PC-3 (cell line): ENCODE measurements at regions not wholly inside any gene's neighbourhood (a gene's known extent, or its start where the extent isn't known, plus 50 kb on each side); places are given as distances from the start of the nearest gene placed in this dataset.
A peak's percentile ranks its signal among the peaks of the same experiment; 100 is the strongest.

Experiments used
- ATAC-seq: fragments of 200-7000 bp; cut with Tn5 transposase; 2 replicates; pipeline ENCODE4 v1.9.1; 2020; ENCODE audit warnings: mild to moderate bottlenecking, moderate library complexity
- BruUV-seq: library from RNA; stranded (reverse); fragments of 400-500 nt; replicated peaks from 2 replicates; lab custom pipeline; 2021; lab: Mats Ljungman, UMichigan
- CTCF ChIA-PET: fragments of 300-600 bp; sonication (Branson Sonifier 250); formaldehyde crosslinking; loops from one replicate; lab custom pipeline; 2022; ENCODE audit warnings: antibody characterized with exemption; lab: Charles Lee
- POLR2A ChIA-PET: fragments of 300-600 bp; sonication (Branson Sonifier 250); formaldehyde crosslinking; loops from one replicate; lab custom pipeline; 2022; ENCODE audit warnings: antibody characterized with exemption; ENCODE audit not compliant: unreplicated experiment; lab: Charles Lee
- DNase-seq: peaks from one replicate; pipeline ENCODE4 v3.0.0-alpha.2; 2015
- H2AFZ ChIP-seq: fragments of 300-600 bp; sonication (generic); 2 replicates; pipeline ENCODE4 v1.6.0; 2016; ENCODE audit warnings: antibody characterized with exemption, low read length
- H3F3A ChIP-seq: fragments of 300-600 bp; sonication (generic); one replicate; pipeline ENCODE4 v1.6.0; 2017; ENCODE audit warnings: antibody characterized with exemption, low read length, control low read depth, mild to moderate bottlenecking; ENCODE audit not compliant: unreplicated experiment
- H3K27ac ChIP-seq: fragments of 300-600 bp; sonication (generic); 2 replicates; pipeline ENCODE4 v1.5.1; 2016; ENCODE audit warnings: mild to moderate bottlenecking, low read length
- H3K27me3 ChIP-seq: fragments of 300-600 bp; sonication (generic); 2 replicates; pipeline ENCODE4 v1.6.1; 2016; ENCODE audit warnings: low read length, mixed read lengths
- H3K36me3 ChIP-seq: fragments of 300-600 bp; sonication (generic); 2 replicates; pipeline ENCODE4 v1.6.1; 2016; ENCODE audit warnings: low read depth, mixed run types, low read length, mixed read lengths
- H3K4me1 ChIP-seq: fragments of 300-600 bp; sonication (generic); 2 replicates; pipeline ENCODE4 v1.5.1; 2016; ENCODE audit warnings: low read length; ENCODE audit not compliant: insufficient read depth
- H3K4me2 ChIP-seq: fragments of 300-600 bp; sonication (generic); 2 replicates; pipeline ENCODE4 v1.6.0; 2016; ENCODE audit warnings: low read length
- H3K4me3 ChIP-seq: fragments of 300-600 bp; sonication (generic); 2 replicates; pipeline ENCODE4 v1.5.1; 2016; ENCODE audit warnings: mild to moderate bottlenecking, low read length, mixed read lengths
- H3K79me2 ChIP-seq: fragments of 300-600 bp; sonication (generic); 2 replicates; pipeline ENCODE4 v1.6.1; 2017; ENCODE audit warnings: low read length, mixed read lengths
- H3K9ac ChIP-seq: fragments of 300-600 bp; sonication (generic); 2 replicates; pipeline ENCODE4 v1.6.0; 2016; ENCODE audit warnings: mild to moderate bottlenecking, low read length
- H3K9me2 ChIP-seq: fragments of 300-600 bp; sonication (generic); replicated peaks from 2 replicates; pipeline ENCODE4 v1.6.1; 2016; ENCODE audit warnings: mixed run types, low read length, mixed read lengths
- H3K9me3 ChIP-seq: fragments of 300-600 bp; sonication (generic); 2 replicates; pipeline ENCODE4 v1.6.1; 2016; ENCODE audit warnings: low read length, mixed read lengths
- H4K20me1 ChIP-seq: fragments of 300-600 bp; sonication (generic); 2 replicates; pipeline ENCODE4 v1.6.1; 2016; ENCODE audit warnings: low read length, mixed read lengths
- EZH2 ChIP-seq: fragments of 300-600 bp; sonication (generic); IDR thresholded peaks from one replicate; pipeline ENCODE4 v1.6.1; 2017; ENCODE audit warnings: antibody characterized with exemption, mild to moderate bottlenecking, low read length; ENCODE audit not compliant: unreplicated experiment
- EZH2phosphoT487 ChIP-seq: fragments of 300-600 bp; sonication (generic); IDR thresholded peaks from 2 replicates; pipeline ENCODE4 v1.6.1; 2018; ENCODE audit warnings: mild to moderate bottlenecking, antibody characterized with exemption, low read length, borderline replicate concordance
- intact Hi-C: fragments of 100-400 bp; cut with micrococcal nuclease; formaldehyde crosslinking; loops from 2 replicates; pipeline ENCODE4 v1.9.0; 2023
- TF ChIP-seq, protein P1 (sequence below): fragments of 300-600 bp; sonication (generic); conservative IDR thresholded peaks from 2 replicates; pipeline ENCODE4 v1.5.1; 2017; ENCODE audit warnings: antibody characterized with exemption, low read depth, mild to moderate bottlenecking, low read length

DNA sequence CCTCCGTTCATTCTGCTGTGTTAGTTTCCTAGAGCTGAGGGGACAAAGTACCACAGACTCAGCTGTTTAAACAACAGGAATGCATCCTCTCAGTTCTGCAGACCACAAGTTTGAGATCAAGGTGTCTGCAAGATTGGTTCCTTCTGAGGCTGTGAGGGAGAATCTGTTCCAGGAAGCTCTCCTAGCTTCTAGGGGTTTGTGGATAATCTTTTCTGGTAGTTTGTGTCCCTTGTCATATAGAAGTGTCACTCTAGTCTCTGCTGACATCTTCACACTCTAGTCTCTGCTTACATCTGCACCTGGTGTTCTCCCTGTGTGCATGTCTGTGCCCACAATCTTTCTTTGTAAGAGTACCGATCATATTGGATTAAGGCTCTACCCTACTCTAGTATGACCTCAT is 581.8 kb downstream of the RNF144A start:
- BruUV-seq: no TSS peak
- POLR2A ChIA-PET: no interaction called here
- DNase-seq (no peak), ATAC-seq (no peak)
- Histone ChIP-seq H3F3A (no peaks in the 10 kb centered on the region), H3K27ac (no peak overlapping the region), H3K4me2 (no peak overlapping the region), H3K4me1 (peaks cover 10% of the 10 kb centered on the region; the same call in 1 of the 2 replicates), H3K9me2 (no peaks in the 10 kb centered on the region), H4K20me1 (no peaks in the 10 kb centered on the region), H3K9me3 (no peaks in the 10 kb centered on the region), H3K9ac (no peak overlapping the region), H3K27me3 (no peaks in the 10 kb centered on the region), H3K79me2 (no peaks in the 10 kb centered on the region), H3K4me3 (no peak overlapping the region), H3K36me3 (no peaks in the 10 kb centered on the region), H2AFZ (no peak overlapping the region)
- TF ChIP-seq EZH2phosphoT487 (no peak), EZH2 (no peak)
- TF ChIP-seq, protein P1, sequence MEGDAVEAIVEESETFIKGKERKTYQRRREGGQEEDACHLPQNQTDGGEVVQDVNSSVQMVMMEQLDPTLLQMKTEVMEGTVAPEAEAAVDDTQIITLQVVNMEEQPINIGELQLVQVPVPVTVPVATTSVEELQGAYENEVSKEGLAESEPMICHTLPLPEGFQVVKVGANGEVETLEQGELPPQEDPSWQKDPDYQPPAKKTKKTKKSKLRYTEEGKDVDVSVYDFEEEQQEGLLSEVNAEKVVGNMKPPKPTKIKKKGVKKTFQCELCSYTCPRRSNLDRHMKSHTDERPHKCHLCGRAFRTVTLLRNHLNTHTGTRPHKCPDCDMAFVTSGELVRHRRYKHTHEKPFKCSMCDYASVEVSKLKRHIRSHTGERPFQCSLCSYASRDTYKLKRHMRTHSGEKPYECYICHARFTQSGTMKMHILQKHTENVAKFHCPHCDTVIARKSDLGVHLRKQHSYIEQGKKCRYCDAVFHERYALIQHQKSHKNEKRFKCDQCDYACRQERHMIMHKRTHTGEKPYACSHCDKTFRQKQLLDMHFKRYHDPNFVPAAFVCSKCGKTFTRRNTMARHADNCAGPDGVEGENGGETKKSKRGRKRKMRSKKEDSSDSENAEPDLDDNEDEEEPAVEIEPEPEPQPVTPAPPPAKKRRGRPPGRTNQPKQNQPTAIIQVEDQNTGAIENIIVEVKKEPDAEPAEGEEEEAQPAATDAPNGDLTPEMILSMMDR: no peak
- intact Hi-C loops: no loop called here
- CTCF ChIA-PET: no interaction called here

DNA sequence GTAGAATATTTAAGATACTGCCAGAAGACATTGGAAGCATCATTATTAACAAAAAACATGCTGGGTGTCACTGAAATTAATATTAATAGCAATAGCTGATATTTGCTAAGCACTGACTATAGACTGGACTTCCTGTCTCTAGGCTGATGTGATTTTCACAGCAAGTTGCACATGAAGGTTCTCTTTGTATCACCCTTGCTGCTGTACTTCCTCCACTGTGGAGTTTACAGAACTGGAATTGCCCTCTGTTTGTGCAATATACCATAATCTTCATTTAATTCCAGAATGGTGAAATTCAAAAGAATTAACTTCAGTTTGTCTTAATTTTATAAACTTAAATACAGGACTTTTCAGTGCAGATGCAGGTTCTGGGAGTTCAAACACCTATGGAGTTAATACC is 585.1 kb downstream of the RNF144A start:
- no peaks in the 10 kb centered on the region for H3K9me2 ChIP-seq
- ChIA-PET POLR2A (no interaction called here), CTCF (no interaction called here)
- no TSS peak for BruUV-seq
- H3K4me3 ChIP-seq: no peak overlapping the region
- TF ChIP-seq, protein P1: no peak
- TF ChIP-seq EZH2phosphoT487: no peak
- TF ChIP-seq EZH2: no peak
- H3K27ac ChIP-seq: peak overlapping the region; percentile 10; the same call in 1 of the 2 replicates
- H3K27me3 ChIP-seq: no peaks in the 10 kb centered on the region
- H3K36me3 ChIP-seq: no peaks in the 10 kb centered on the region
- no peaks in the 10 kb centered on the region for H3K79me2 ChIP-seq
- intact Hi-C loops: no loop called here
- H3K4me1 ChIP-seq: peaks cover 10% of the 10 kb centered on the region; the same call in 1 of the 2 replicates
- DNase-seq: no peak
- no peaks in the 10 kb centered on the region for H3F3A ChIP-seq
- no peak overlapping the region for H3K9ac ChIP-seq
- no peak overlapping the region for H3K4me2 ChIP-seq
- no peak for ATAC-seq
- H3K9me3 ChIP-seq: no peaks in the 10 kb centered on the region
- H4K20me1 ChIP-seq: no peaks in the 10 kb centered on the region
- no peak overlapping the region for H2AFZ ChIP-seq

DNA sequence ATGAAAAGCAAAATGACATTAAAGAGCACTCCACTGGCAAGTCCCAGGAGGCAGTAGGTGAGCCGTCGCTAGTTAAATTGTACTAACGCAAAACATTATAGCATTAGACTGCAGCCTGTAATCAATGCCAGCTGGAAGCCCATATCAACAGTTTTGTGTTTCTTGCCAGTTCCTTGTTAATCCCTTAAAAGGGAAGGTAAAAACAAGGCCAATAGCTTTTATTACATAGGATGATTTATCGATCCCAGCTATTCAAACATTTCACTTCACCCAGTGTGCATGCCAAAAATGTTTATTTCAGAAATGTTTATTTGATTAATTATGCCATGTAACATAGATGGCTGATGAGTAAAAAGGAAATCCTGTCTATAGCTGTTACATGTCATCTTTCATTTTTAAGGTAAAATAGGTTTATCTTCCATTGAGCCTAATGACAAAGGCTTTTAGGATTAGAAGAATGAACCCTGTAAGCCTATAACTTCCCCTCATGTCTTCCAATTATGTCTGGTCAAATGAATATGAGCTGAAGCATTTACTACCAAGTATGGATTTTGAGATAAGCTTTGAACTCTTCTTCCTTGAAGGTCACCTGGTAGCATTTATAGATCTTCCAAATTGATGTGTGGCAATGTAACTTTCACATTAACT is 591.2 kb downstream of the RNF144A start:
- Histone ChIP-seq H3K9me2 (no peaks in the 10 kb centered on the region), H3K4me1 (peaks cover 6% of the 10 kb centered on the region; the same call in 1 of the 2 replicates), H3K27ac (peak overlapping the region; percentile 37), H3F3A (no peaks in the 10 kb centered on the region), H3K36me3 (no peaks in the 10 kb centered on the region), H3K9ac (no peak overlapping the region), H3K9me3 (no peaks in the 10 kb centered on the region), H3K4me3 (no peak overlapping the region), H3K4me2 (no peak overlapping the region), H2AFZ (no peak overlapping the region), H3K79me2 (no peaks in the 10 kb centered on the region), H3K27me3 (no peaks in the 10 kb centered on the region), H4K20me1 (no peaks in the 10 kb centered on the region)
- BruUV-seq: no TSS peak
- ATAC-seq (peak; percentile 55), DNase-seq (peak; percentile 39)
- POLR2A ChIA-PET: no interaction called here
- TF ChIP-seq EZH2phosphoT487: no peak
- intact Hi-C loops: no loop called here
- CTCF ChIA-PET: no interaction called here
